CD14-positive monocyte (primary cell): ENCODE measurements at regions not wholly inside any gene's neighbourhood (a gene's known extent, or its start where the extent isn't known, plus 50 kb on each side); places are given as distances from the start of the nearest gene placed in this dataset.

ENCODE experiments used
- DNase-seq, 3 donors: peaks; one replicate each; pipeline ENCODE4 v3.0.0-alpha.2; 2011 to 2022
- H2AFZ ChIP-seq: 2 replicates; pipeline ENCODE4 v1.6.0; 2012; ENCODE audit warnings: mild to moderate bottlenecking, low read depth, low read length, inconsistent platforms; ENCODE audit not compliant: insufficient read depth, poor library complexity, severe bottlenecking
- H3K27ac ChIP-seq, 2 donors: 1 replicate in 1 of 2; 2 replicates in 1 of 2; pipeline ENCODE4 v1.5.1; 2012 to 2013; ENCODE audit warnings: low read length in 2 of 2, control low read depth in 1 of 2, inconsistent platforms in 1 of 2, low read depth in 1 of 2, mild to moderate bottlenecking in 1 of 2
- H3K27me3 ChIP-seq, 2 donors: one replicate each; pipeline versions ENCODE4 v1.6.0 to v1.6.1; 2011 to 2013; ENCODE audit warnings: low read length in 2 of 2; ENCODE audit not compliant: control insufficient read depth in 2 of 2, insufficient read depth in 2 of 2
- H3K36me3 ChIP-seq, 2 donors: replicated peaks in 1 of 2; 1 replicate in 1 of 2; 2 replicates in 1 of 2; pipeline versions ENCODE4 v1.5.1 to v1.6.1; 2012 to 2013; ENCODE audit warnings: low read length in 2 of 2, control low read depth in 1 of 2, inconsistent platforms in 1 of 2, mild to moderate bottlenecking in 1 of 2; ENCODE audit not compliant: insufficient read depth in 2 of 2, control insufficient read depth in 1 of 2
- H3K4me1 ChIP-seq, 2 donors: 1 replicate in 1 of 2; 2 replicates in 1 of 2; pipeline versions ENCODE4 v1.5.1 to v1.6.1; 2012 to 2013; ENCODE audit warnings: low read length in 2 of 2, control low read depth in 1 of 2, inconsistent platforms in 1 of 2, mild to moderate bottlenecking in 1 of 2, moderate library complexity in 1 of 2; ENCODE audit not compliant: insufficient read depth in 2 of 2, control insufficient read depth in 1 of 2
- H3K4me2 ChIP-seq: replicated peaks from 2 replicates; pipeline ENCODE3; 2012; ENCODE audit warnings: low read length, moderate library complexity, mild to moderate bottlenecking; ENCODE audit not compliant: poor library complexity, severe bottlenecking; ENCODE audit errors: extremely low read depth
- H3K4me3 ChIP-seq, 3 experiments: fragments of 200-600 bp in 1 of 3; sonication (generic) in 1 of 3; replicated peaks in 1 of 3; 1 replicate in 2 of 3; 2 replicates in 1 of 3; pipeline ENCODE4 v1.5.1; 2011 to 2013; ENCODE audit warnings: low read length in 3 of 3, mild to moderate bottlenecking in 3 of 3, control low read depth in 2 of 3, low read depth in 2 of 3, inconsistent platforms in 1 of 3, moderate library complexity in 1 of 3
- H3K79me2 ChIP-seq: 2 replicates; pipeline ENCODE4 v1.6.0; 2012; ENCODE audit warnings: mild to moderate bottlenecking, control low read depth, inconsistent platforms, low read length, moderate library complexity; ENCODE audit not compliant: insufficient read depth
- H3K9ac ChIP-seq: 2 replicates; pipeline ENCODE4 v1.6.0; 2017; ENCODE audit warnings: low read length, mild to moderate bottlenecking; ENCODE audit not compliant: insufficient read depth, poor library complexity, severe bottlenecking
- H3K9me3 ChIP-seq, 2 donors: replicated peaks in 1 of 2; 1 replicate in 1 of 2; 2 replicates in 1 of 2; pipeline versions ENCODE4 v1.5.1 to v1.6.1; 2012 to 2013; ENCODE audit warnings: low read length in 2 of 2, control low read depth in 1 of 2; ENCODE audit not compliant: control insufficient read depth in 1 of 2, insufficient read depth in 1 of 2
- H4K20me1 ChIP-seq: 2 replicates; pipeline ENCODE4 v1.6.0; 2012; ENCODE audit warnings: mild to moderate bottlenecking, low read length, control low read depth, moderate library complexity; ENCODE audit not compliant: insufficient read depth
- H3K27ac Mint-ChIP-seq, 7 donors: one replicate each; pipeline ENCODE4 v1.8.0; 2020; ENCODE audit warnings: mild to moderate bottlenecking in 7 of 7, mixed read lengths in 7 of 7, moderate library complexity in 6 of 7, inconsistent platforms in 2 of 7
- H3K27me3 Mint-ChIP-seq, 3 donors: one replicate each; pipeline ENCODE4 v1.8.0; 2021 to 2022; ENCODE audit warnings: low read depth in 3 of 3, mild to moderate bottlenecking in 3 of 3, mixed read lengths in 3 of 3, moderate library complexity in 3 of 3, inconsistent platforms in 1 of 3
- H3K36me3 Mint-ChIP-seq, 2 donors: one replicate each; pipeline ENCODE4 v1.8.0; 2020; ENCODE audit warnings: mixed read lengths in 2 of 2, inconsistent platforms in 1 of 2, mild to moderate bottlenecking in 1 of 2
- H3K4me1 Mint-ChIP-seq: one replicate; pipeline ENCODE4 v1.8.0; 2020; ENCODE audit warnings: mild to moderate bottlenecking, mixed read lengths
- H3K4me3 Mint-ChIP-seq, 2 donors: one replicate each; pipeline ENCODE4 v1.8.0; 2020; ENCODE audit warnings: mild to moderate bottlenecking in 2 of 2, mixed read lengths in 2 of 2, moderate library complexity in 1 of 2
- H3K9me3 Mint-ChIP-seq, 7 donors: one replicate each; pipeline ENCODE4 v1.8.0; 2020 to 2022; ENCODE audit warnings: mixed read lengths in 7 of 7, mild to moderate bottlenecking in 6 of 7, moderate library complexity in 6 of 7, inconsistent platforms in 2 of 7
- WGBS: methylation state at CpG from one replicate; pipeline ENCODE4 v1.1.5; 2013; ENCODE audit warnings: missing lambda C conversion rate; ENCODE audit not compliant: insufficient coverage; 5-methylcytosine and 5-hydroxymethylcytosine counted together
- intact Hi-C, 2 donors: fragments of 100-400 bp; cut with micrococcal nuclease; formaldehyde crosslinking; loops; one replicate each; pipeline versions ENCODE4 v1.15.0 to v1.15.1; 2023
- TF ChIP-seq, protein P1 (sequence below): fragments of 200-600 bp; IDR thresholded peaks from one replicate; pipeline ENCODE4 v1.8.0; 2022; ENCODE audit warnings: antibody characterized with exemption, mild to moderate bottlenecking

DNA sequence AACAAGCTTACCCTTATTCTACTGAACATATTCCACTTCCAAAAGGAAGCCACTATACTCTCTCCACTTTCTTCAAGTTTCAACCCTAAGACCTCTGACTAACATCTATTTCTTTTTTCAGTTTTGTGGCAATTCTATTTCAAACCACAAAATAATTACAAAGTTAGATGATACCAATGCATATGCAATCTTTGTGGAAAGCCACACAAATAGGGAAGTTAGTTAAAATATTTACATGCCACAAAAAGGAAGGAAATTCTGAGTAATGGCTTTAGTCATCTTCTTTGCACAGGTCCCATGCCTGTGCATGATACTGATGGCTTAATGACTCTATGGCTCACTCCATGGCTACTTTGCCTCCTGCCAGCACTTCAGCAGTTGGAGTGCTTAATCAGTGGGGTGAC lies 57.0 kb upstream of the MCTP2 start:
- Histone ChIP-seq H4K20me1 (no peaks in the 10 kb centered on the region), H3K27ac (peak overlapping the region; percentile 60 to 73), H2AFZ (no peak overlapping the region), H3K79me2 (no peaks in the 10 kb centered on the region), H3K9ac (no peak overlapping the region), H3K9me3 (no peaks in the 10 kb centered on the region), H3K4me2 (peak overlapping the region; percentile 71), H3K4me3 (peak overlapping the region in 1 of 3 experiments; percentile 59), H3K36me3 (no peaks in the 10 kb centered on the region), H3K4me1 (peaks cover 32 to 47% of the 10 kb centered on the region in 2 donors), H3K27me3 (peaks cover 0 to 2% of the 10 kb centered on the region in 2 donors)
- Mint-ChIP-seq H3K4me3 (peak overlapping the region; percentile 32 to 70), H3K36me3 (peaks cover 8 to 24% of the 10 kb centered on the region in 2 donors), H3K4me1 (peaks cover 61% of the 10 kb centered on the region), H3K9me3 (peaks cover 3 to 16% (median 9%) of the 10 kb centered on the region in 7 donors), H3K27ac (peak overlapping the region; percentile 90 to 99 (median 97)), H3K27me3 (peaks cover 5 to 20% (median 14%) of the 10 kb centered on the region in 3 donors)
- TF ChIP-seq, protein P1, sequence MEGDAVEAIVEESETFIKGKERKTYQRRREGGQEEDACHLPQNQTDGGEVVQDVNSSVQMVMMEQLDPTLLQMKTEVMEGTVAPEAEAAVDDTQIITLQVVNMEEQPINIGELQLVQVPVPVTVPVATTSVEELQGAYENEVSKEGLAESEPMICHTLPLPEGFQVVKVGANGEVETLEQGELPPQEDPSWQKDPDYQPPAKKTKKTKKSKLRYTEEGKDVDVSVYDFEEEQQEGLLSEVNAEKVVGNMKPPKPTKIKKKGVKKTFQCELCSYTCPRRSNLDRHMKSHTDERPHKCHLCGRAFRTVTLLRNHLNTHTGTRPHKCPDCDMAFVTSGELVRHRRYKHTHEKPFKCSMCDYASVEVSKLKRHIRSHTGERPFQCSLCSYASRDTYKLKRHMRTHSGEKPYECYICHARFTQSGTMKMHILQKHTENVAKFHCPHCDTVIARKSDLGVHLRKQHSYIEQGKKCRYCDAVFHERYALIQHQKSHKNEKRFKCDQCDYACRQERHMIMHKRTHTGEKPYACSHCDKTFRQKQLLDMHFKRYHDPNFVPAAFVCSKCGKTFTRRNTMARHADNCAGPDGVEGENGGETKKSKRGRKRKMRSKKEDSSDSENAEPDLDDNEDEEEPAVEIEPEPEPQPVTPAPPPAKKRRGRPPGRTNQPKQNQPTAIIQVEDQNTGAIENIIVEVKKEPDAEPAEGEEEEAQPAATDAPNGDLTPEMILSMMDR: no peak
- DNase-seq: peak; percentile 91 to 97 (median 97)
- intact Hi-C loops: loop anchor here (1.0 to 10.0 kb wide), 3 partner anchors 32 to 1270 kb away; partner anchors contain the start of genes MCTP2 (in 2 of the 2) and CHD2 (in 1 of the 2)

DNA sequence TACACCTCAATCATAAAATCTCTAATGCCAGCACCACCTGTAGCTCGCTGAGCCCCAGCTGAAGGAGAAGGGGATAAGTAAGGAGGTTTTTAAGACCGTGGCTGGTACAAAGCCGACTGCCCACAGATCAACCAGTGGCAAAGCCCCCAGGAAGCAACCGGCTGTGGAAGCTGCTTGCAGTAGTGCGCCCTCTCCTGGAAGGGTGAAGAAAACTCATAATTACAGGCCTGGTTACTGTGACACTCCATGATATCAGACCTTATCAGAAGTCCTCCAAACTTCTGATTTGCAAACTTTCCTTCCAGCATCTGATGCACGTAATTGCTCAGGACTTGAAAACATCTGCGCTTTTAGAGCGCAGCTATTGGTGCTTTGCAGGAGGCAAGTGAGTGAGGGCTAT lies 63.1 kb upstream of the MCTP2 start:
- WGBS: 100% methylated on average over 2 of the region's 8 CpGs

More for the DNA sequence above, 63.1 kb upstream of the MCTP2 start:
- no peaks in the 10 kb centered on the region for H3K79me2 ChIP-seq
- H3K36me3 ChIP-seq: no peaks in the 10 kb centered on the region
- peaks cover 1 to 5% (median 3%) of the 10 kb centered on the region in 3 donors for H3K27me3 Mint-ChIP-seq
- H3K9ac ChIP-seq: no peak overlapping the region
- peaks cover 23 to 26% of the 10 kb centered on the region in 2 donors for H3K4me1 ChIP-seq
- intact Hi-C loops: no loop called here
- DNase-seq: peak in 1 of 3 donors; percentile 17
- peaks cover 4 to 16% (median 11%) of the 10 kb centered on the region in 7 donors for H3K9me3 Mint-ChIP-seq
- H3K27ac ChIP-seq: no peak overlapping the region
- H3K4me1 Mint-ChIP-seq: peaks cover 34% of the 10 kb centered on the region
- no peak overlapping the region for H3K4me3 Mint-ChIP-seq
- TF ChIP-seq, protein P1: peak; percentile 47
- H3K9me3 ChIP-seq: peaks cover 0 to 3% of the 10 kb centered on the region in 2 donors
- H3K4me2 ChIP-seq: no peak overlapping the region
- H3K27ac Mint-ChIP-seq: no peak overlapping the region
- no peak overlapping the region for H2AFZ ChIP-seq
- peaks cover 2 to 7% of the 10 kb centered on the region in 2 donors for H3K36me3 Mint-ChIP-seq
- H3K4me3 ChIP-seq: no peak overlapping the region
- peaks cover 0 to 2% of the 10 kb centered on the region in 2 donors for H3K27me3 ChIP-seq
- H4K20me1 ChIP-seq: no peaks in the 10 kb centered on the region
